PC-3 (cell line): ENCODE measurements at regions not wholly inside any gene's neighbourhood (a gene's known extent, or its start where the extent isn't known, plus 50 kb on each side); places are given as distances from the start of the nearest gene placed in this dataset.
"Not testable (repeated sequence)": the region's sequence is repeated elsewhere in the genome, so short reads cannot be mapped to it uniquely, and the experiment has no call there.

Experiments
- EZH2 ChIP-seq: fragments of 300-600 bp; sonication (generic); IDR thresholded peaks from one replicate; pipeline ENCODE4 v1.6.1; 2017; ENCODE audit warnings: antibody characterized with exemption, mild to moderate bottlenecking, low read length; ENCODE audit not compliant: unreplicated experiment
- EZH2phosphoT487 ChIP-seq: fragments of 300-600 bp; sonication (generic); IDR thresholded peaks from 2 replicates; pipeline ENCODE4 v1.6.1; 2018; ENCODE audit warnings: mild to moderate bottlenecking, antibody characterized with exemption, low read length, borderline replicate concordance
- TF ChIP-seq, protein P1 (sequence below): fragments of 300-600 bp; sonication (generic); conservative IDR thresholded peaks from 2 replicates; pipeline ENCODE4 v1.5.1; 2017; ENCODE audit warnings: antibody characterized with exemption, low read depth, mild to moderate bottlenecking, low read length

DNA sequence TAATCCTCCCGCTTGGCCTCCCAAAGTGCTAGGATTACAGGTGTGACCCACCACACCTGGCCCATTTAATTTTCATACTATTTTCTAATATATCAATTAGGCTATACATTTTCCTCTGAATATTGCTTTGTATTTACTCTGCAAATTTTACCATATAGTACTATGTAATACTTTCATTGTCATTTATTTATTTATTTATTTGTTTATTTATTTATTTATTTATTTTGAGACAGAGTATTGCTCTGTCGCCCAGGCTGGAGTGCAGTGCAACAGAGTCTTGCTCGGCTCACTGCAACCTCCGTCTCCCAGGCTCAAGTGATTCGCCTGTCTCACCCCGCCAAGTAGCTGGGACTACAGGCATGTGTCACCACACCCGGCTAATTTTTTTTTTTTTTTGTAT is 113.3 kb downstream of the KATNIP start:
- TF ChIP-seq, protein P1, sequence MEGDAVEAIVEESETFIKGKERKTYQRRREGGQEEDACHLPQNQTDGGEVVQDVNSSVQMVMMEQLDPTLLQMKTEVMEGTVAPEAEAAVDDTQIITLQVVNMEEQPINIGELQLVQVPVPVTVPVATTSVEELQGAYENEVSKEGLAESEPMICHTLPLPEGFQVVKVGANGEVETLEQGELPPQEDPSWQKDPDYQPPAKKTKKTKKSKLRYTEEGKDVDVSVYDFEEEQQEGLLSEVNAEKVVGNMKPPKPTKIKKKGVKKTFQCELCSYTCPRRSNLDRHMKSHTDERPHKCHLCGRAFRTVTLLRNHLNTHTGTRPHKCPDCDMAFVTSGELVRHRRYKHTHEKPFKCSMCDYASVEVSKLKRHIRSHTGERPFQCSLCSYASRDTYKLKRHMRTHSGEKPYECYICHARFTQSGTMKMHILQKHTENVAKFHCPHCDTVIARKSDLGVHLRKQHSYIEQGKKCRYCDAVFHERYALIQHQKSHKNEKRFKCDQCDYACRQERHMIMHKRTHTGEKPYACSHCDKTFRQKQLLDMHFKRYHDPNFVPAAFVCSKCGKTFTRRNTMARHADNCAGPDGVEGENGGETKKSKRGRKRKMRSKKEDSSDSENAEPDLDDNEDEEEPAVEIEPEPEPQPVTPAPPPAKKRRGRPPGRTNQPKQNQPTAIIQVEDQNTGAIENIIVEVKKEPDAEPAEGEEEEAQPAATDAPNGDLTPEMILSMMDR, result not testable (repeated sequence)
- not testable (repeated sequence) for TF ChIP-seq EZH2phosphoT487, EZH2
